WTC11 (cell line): ENCODE measurements at regions not wholly inside any gene's neighbourhood (a gene's known extent, or its start where the extent isn't known, plus 50 kb on each side); places are given as distances from the start of the nearest gene placed in this dataset.

Experiments used
- ATAC-seq: fragments of 200-7000 bp; cut with Tn5 transposase; 2 replicates; pipeline ENCODE4 v1.10.0; 2021; ENCODE audit warnings: mild to moderate bottlenecking, moderate library complexity
- CTCF ChIA-PET: fragments of 300-600 bp; sonication (Branson Sonifier 250); formaldehyde crosslinking; loops from one replicate; lab custom pipeline; 2021; ENCODE audit warnings: antibody characterized with exemption; lab: Charles Lee
- POLR2A ChIA-PET: fragments of 350-600 bp; sonication (Branson Sonifier 250); formaldehyde crosslinking; loops from one replicate; lab custom pipeline; 2021; ENCODE audit warnings: antibody characterized with exemption; lab: Charles Lee
- DNase-seq: peaks from one replicate; pipeline ENCODE4 v3.0.0; 2021; ENCODE audit warnings: low spot score
- H3K27ac Mint-ChIP-seq: 2 replicates; pipeline ENCODE4 v1.8.0; 2021; ENCODE audit warnings: mixed read lengths
- H3K27me3 Mint-ChIP-seq: 2 replicates; pipeline ENCODE4 v1.8.0; 2021; ENCODE audit warnings: low read depth, mild to moderate bottlenecking, moderate library complexity, mixed read lengths
- H3K36me3 Mint-ChIP-seq: 2 replicates; pipeline ENCODE4 v1.8.0; 2021; ENCODE audit warnings: mixed read lengths
- H3K4me1 Mint-ChIP-seq: 2 replicates; pipeline ENCODE4 v1.8.0; 2022; ENCODE audit warnings: mixed read lengths
- H3K4me3 Mint-ChIP-seq: 2 replicates; pipeline ENCODE4 v1.8.0; 2021; ENCODE audit warnings: mild to moderate bottlenecking, moderate library complexity, mixed read lengths
- H3K9me3 Mint-ChIP-seq: 2 replicates; pipeline ENCODE4 v1.8.0; 2021; ENCODE audit warnings: mixed read lengths
- E2F1 ChIP-seq: sonication (generic); formaldehyde crosslinking; IDR thresholded peaks from 2 replicates; pipeline ENCODE4 v1.8.0; 2022; ENCODE audit warnings: mild to moderate bottlenecking, missing genetic modification reagents
- E2F4 ChIP-seq: sonication (generic); formaldehyde crosslinking; IDR thresholded peaks from 2 replicates; pipeline ENCODE4 v1.8.1; 2022; ENCODE audit warnings: low read depth, mild to moderate bottlenecking, moderate library complexity, missing genetic modification reagents, borderline replicate concordance
- ELF4 ChIP-seq: sonication (generic); formaldehyde crosslinking; IDR thresholded peaks from 2 replicates; pipeline ENCODE4 v1.8.1; 2022; ENCODE audit warnings: low read depth, mild to moderate bottlenecking, moderate library complexity, missing genetic modification reagents
- EMX1 ChIP-seq: fragments of 250-450 bp; sonication (Bioruptor Pico); IDR thresholded peaks from 2 replicates; pipeline ENCODE4 v1.8.0; 2021; ENCODE audit warnings: mild to moderate bottlenecking
- FOXK1 ChIP-seq: sonication (generic); formaldehyde crosslinking; IDR thresholded peaks from 2 replicates; pipeline ENCODE4 v1.8.0; 2022; ENCODE audit warnings: mild to moderate bottlenecking, moderate library complexity, missing genetic modification reagents
- GTF2I ChIP-seq: fragments of 250-450 bp; sonication (Bioruptor Pico); conservative IDR thresholded peaks from 2 replicates; pipeline ENCODE4 v1.4.0; 2021; ENCODE audit warnings: mild to moderate bottlenecking
- IRF2 ChIP-seq: sonication (generic); formaldehyde crosslinking; IDR thresholded peaks from 2 replicates; pipeline ENCODE4 v1.8.0; 2022; ENCODE audit warnings: low read depth, missing genetic modification reagents, borderline replicate concordance
- JAZF1 ChIP-seq: fragments of 250-450 bp; sonication (Bioruptor Pico); IDR thresholded peaks from 2 replicates; pipeline ENCODE4 v1.9.0; 2021; ENCODE audit warnings: moderate library complexity, mild to moderate bottlenecking, inconsistent platforms
- NFE2L1 ChIP-seq: sonication (generic); formaldehyde crosslinking; IDR thresholded peaks from 2 replicates; pipeline ENCODE4 v1.8.1; 2023; ENCODE audit warnings: missing genetic modification reagents
- NR2C2 ChIP-seq: sonication (generic); formaldehyde crosslinking; IDR thresholded peaks from 2 replicates; pipeline ENCODE4 v1.8.0; 2022; ENCODE audit warnings: mild to moderate bottlenecking, missing genetic modification reagents
- SP1 ChIP-seq: sonication (generic); formaldehyde crosslinking; conservative IDR thresholded peaks from 2 replicates; pipeline ENCODE4 v1.8.1; 2022; ENCODE audit warnings: missing genetic modification reagents
- ZBTB21 ChIP-seq: sonication (generic); formaldehyde crosslinking; IDR thresholded peaks from 2 replicates; pipeline ENCODE4 v1.8.1; 2023; ENCODE audit warnings: mild to moderate bottlenecking, missing genetic modification reagents, borderline replicate concordance
- ZNF219 ChIP-seq: sonication (generic); formaldehyde crosslinking; IDR thresholded peaks from 2 replicates; pipeline ENCODE4 v1.8.0; 2023; ENCODE audit warnings: missing genetic modification reagents, mild to moderate bottlenecking, borderline replicate concordance
- ZNF263 ChIP-seq: sonication (generic); formaldehyde crosslinking; IDR thresholded peaks from 2 replicates; pipeline ENCODE4 v1.8.1; 2022; ENCODE audit warnings: low read depth, mild to moderate bottlenecking, moderate library complexity, missing genetic modification reagents
- ZNF281 ChIP-seq: sonication (generic); formaldehyde crosslinking; IDR thresholded peaks from 2 replicates; pipeline ENCODE4 v1.8.0; 2023; ENCODE audit warnings: mild to moderate bottlenecking, missing genetic modification reagents
- ZNF416 ChIP-seq: fragments of 250-450 bp; sonication (Bioruptor Pico); IDR thresholded peaks from 2 replicates; pipeline ENCODE4 v1.9.0; 2021; ENCODE audit warnings: mild to moderate bottlenecking, inconsistent platforms
- ZNF423 ChIP-seq: fragments of 250-450 bp; sonication (Bioruptor Pico); IDR thresholded peaks from 2 replicates; pipeline ENCODE4 v2.1.2; 2022; ENCODE audit warnings: mild to moderate bottlenecking, moderate library complexity
- TF ChIP-seq, protein P1 (sequence below): sonication (generic); formaldehyde crosslinking; IDR thresholded peaks from 2 replicates; pipeline ENCODE4 v1.8.1; 2023; ENCODE audit warnings: mild to moderate bottlenecking, missing genetic modification reagents
- TF ChIP-seq, protein P2 (sequence below): fragments of 250-450 bp; sonication (Bioruptor Pico); IDR thresholded peaks from 2 replicates; pipeline ENCODE4 v1.9.0; 2021; ENCODE audit warnings: mild to moderate bottlenecking

- peaks cover 10% of the 10 kb centered on the region for H3K9me3 Mint-ChIP-seq
Observed at GRCh38 chr9:81460693-81461092, 228.7 kb downstream of the TLE1 start.

GRCh38 chr9:81459591-81459990 is 229.8 kb downstream of the TLE1 start:
- ChIA-PET CTCF (no interaction called here), POLR2A (no interaction called here)
- H3K36me3 Mint-ChIP-seq, result no peaks in the 10 kb centered on the region; the same call in 1 of the 2 replicates
- DNase-seq (no peak), ATAC-seq (no peak)
- TF ChIP-seq ZBTB21 (CRISPR knock-in tag), result no peak
- no peak overlapping the region for H3K27ac Mint-ChIP-seq
- H3K4me1 Mint-ChIP-seq, result no peaks in the 10 kb centered on the region
- H3K27me3 Mint-ChIP-seq, result no peaks in the 10 kb centered on the region
- H3K9me3 Mint-ChIP-seq, result peaks cover 10% of the 10 kb centered on the region
- no peak overlapping the region for H3K4me3 Mint-ChIP-seq

More at GRCh38 chr9:81460693-81461092, 228.7 kb downstream of the TLE1 start:
- Mint-ChIP-seq H3K4me1 (no peaks in the 10 kb centered on the region), H3K4me3 (no peak overlapping the region), H3K36me3 (no peaks in the 10 kb centered on the region; the same call in 1 of the 2 replicates), H3K27ac (no peak overlapping the region), H3K27me3 (no peaks in the 10 kb centered on the region)
- ATAC-seq (no peak), DNase-seq (no peak)
- POLR2A ChIA-PET, result no interaction called here
- TF ChIP-seq, protein P1, sequence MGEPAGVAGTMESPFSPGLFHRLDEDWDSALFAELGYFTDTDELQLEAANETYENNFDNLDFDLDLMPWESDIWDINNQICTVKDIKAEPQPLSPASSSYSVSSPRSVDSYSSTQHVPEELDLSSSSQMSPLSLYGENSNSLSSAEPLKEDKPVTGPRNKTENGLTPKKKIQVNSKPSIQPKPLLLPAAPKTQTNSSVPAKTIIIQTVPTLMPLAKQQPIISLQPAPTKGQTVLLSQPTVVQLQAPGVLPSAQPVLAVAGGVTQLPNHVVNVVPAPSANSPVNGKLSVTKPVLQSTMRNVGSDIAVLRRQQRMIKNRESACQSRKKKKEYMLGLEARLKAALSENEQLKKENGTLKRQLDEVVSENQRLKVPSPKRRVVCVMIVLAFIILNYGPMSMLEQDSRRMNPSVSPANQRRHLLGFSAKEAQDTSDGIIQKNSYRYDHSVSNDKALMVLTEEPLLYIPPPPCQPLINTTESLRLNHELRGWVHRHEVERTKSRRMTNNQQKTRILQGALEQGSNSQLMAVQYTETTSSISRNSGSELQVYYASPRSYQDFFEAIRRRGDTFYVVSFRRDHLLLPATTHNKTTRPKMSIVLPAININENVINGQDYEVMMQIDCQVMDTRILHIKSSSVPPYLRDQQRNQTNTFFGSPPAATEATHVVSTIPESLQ (CRISPR knock-in tag), result no peak
- no peak for TF ChIP-seq NR2C2
- TF ChIP-seq ZNF263, result no peak
- no peak for TF ChIP-seq E2F1 (CRISPR knock-in tag)
- no peak for TF ChIP-seq SP1 (CRISPR knock-in tag)
- no peak for TF ChIP-seq ZNF423 (CRISPR knock-in tag)
- TF ChIP-seq, protein P2, sequence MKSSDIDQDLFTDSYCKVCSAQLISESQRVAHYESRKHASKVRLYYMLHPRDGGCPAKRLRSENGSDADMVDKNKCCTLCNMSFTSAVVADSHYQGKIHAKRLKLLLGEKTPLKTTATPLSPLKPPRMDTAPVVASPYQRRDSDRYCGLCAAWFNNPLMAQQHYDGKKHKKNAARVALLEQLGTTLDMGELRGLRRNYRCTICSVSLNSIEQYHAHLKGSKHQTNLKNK (CRISPR knock-in tag), result no peak
- no peak for TF ChIP-seq ZBTB21 (CRISPR knock-in tag)
- TF ChIP-seq ELF4, result no peak
- TF ChIP-seq EMX1 (CRISPR knock-in tag), result no peak
- no peak for TF ChIP-seq NFE2L1 (CRISPR knock-in tag)
- TF ChIP-seq ZNF416 (CRISPR knock-in tag), result no peak
- TF ChIP-seq ZNF281, result no peak
- TF ChIP-seq GTF2I (CRISPR knock-in tag), result no peak
- TF ChIP-seq ZNF219 (CRISPR knock-in tag), result no peak
- no peak for TF ChIP-seq E2F4 (CRISPR knock-in tag)
- TF ChIP-seq IRF2 (CRISPR knock-in tag), result no peak
- TF ChIP-seq FOXK1 (CRISPR knock-in tag), result no peak
- TF ChIP-seq JAZF1 (CRISPR knock-in tag), result no peak
- CTCF ChIA-PET, result no interaction called here
